Activated CD8-positive, alpha-beta T cell treated with anti-CD3 and anti-CD28 coated beads for 36 hours (primary cell): ENCODE measurements at regions not wholly inside any gene's neighbourhood (a gene's known extent, or its start where the extent isn't known, plus 50 kb on each side); places are given as distances from the start of the nearest gene placed in this dataset.

Experiments used
- ATAC-seq: fragments of 200-7000 bp; cut with Tn5 transposase; one replicate; pipeline ENCODE4 v1.10.0; 2021; ENCODE audit warnings: mild to moderate bottlenecking, moderate library complexity
- CTCF ChIA-PET: fragments of 350-600 bp; sonication (Branson Sonifier 250); formaldehyde crosslinking; loops from one replicate; lab custom pipeline; 2021; ENCODE audit warnings: antibody characterized with exemption; lab: Charles Lee
- POLR2A ChIA-PET: fragments of 350-600 bp; sonication (Branson Sonifier 250); formaldehyde crosslinking; loops from one replicate; lab custom pipeline; 2021; ENCODE audit warnings: antibody characterized with exemption; lab: Charles Lee
- DNase-seq: peaks from one replicate; pipeline ENCODE4 v3.0.0-alpha.2; 2020
- H3K27ac Mint-ChIP-seq: one replicate; pipeline ENCODE4 v1.8.0; 2021; ENCODE audit warnings: mild to moderate bottlenecking, mixed read lengths
- H3K27me3 Mint-ChIP-seq: one replicate; pipeline ENCODE4 v1.8.0; 2021; ENCODE audit warnings: mixed read lengths
- H3K36me3 Mint-ChIP-seq: one replicate; pipeline ENCODE4 v1.8.0; 2021; ENCODE audit warnings: low read depth, mixed read lengths
- H3K4me1 Mint-ChIP-seq: one replicate; pipeline ENCODE4 v1.8.0; 2021; ENCODE audit warnings: low read depth, mixed read lengths
- H3K4me3 Mint-ChIP-seq: one replicate; pipeline ENCODE4 v1.8.0; 2021; ENCODE audit warnings: mild to moderate bottlenecking, moderate library complexity, mixed read lengths
- H3K9me3 Mint-ChIP-seq: one replicate; pipeline ENCODE4 v1.8.0; 2021; ENCODE audit warnings: mixed read lengths
- CTCF ChIP-seq: fragments of 200-600 bp; IDR thresholded peaks from one replicate; pipeline ENCODE4 v1.8.0; 2022; ENCODE audit warnings: antibody characterized with exemption, mild to moderate bottlenecking
- intact Hi-C: fragments of 100-400 bp; cut with micrococcal nuclease; formaldehyde crosslinking; loops from one replicate; pipeline ENCODE4 v1.10.0; 2022

DNA sequence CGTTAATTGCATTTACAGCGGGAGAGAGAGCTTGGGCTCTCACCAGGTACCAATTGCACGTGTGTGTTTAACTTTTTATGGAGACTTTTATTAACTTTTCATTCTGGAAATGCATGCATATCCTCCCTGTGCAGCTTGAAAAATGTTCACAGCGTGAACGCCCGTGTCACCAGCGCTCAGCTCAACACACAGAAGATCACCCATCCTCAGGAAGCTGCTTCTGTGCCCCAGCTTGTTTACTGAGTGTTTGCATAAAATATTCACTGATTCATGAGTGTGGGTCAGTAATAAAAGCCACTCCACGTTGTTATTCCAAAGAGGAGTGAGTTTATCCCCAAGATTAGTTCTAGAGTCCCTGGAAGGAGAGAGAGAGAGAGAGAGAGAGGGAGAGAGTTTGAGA lies 75.5 kb upstream of the FZD10 start:
- CTCF ChIA-PET: interaction anchor here (0.8 to 1.1 kb wide), 3 partner anchors 10 to 39 kb away, joined by 3 read pairs; no protein-coding TSS in a partner anchor
- no peaks in the 10 kb centered on the region for H3K27me3 Mint-ChIP-seq
- DNase-seq (no peak), ATAC-seq (no peak)
- intact Hi-C loops: no loop called here
- H3K4me3 Mint-ChIP-seq: peak overlapping the region; percentile 34
- no peaks in the 10 kb centered on the region for H3K9me3 Mint-ChIP-seq
- peaks cover 22% of the 10 kb centered on the region for H3K4me1 Mint-ChIP-seq
- no peak overlapping the region for H3K27ac Mint-ChIP-seq
- TF ChIP-seq CTCF: no peak
- H3K36me3 Mint-ChIP-seq: no peaks in the 10 kb centered on the region
- POLR2A ChIA-PET: interaction anchor here (1.3 kb wide), 1 partner anchor 18 kb away, joined by 5 read pairs; no protein-coding TSS in a partner anchor

- Mint-ChIP-seq H3K27ac (no peak overlapping the region), H3K27me3 (no peaks in the 10 kb centered on the region), H3K4me3 (no peak overlapping the region), H3K9me3 (no peaks in the 10 kb centered on the region), H3K36me3 (no peaks in the 10 kb centered on the region), H3K4me1 (peaks cover 22% of the 10 kb centered on the region)
- ATAC-seq: peak; percentile 34
- intact Hi-C loops: no loop called here
- ChIA-PET POLR2A (interaction anchor here (1.3 kb wide), 1 partner anchor 19 kb away, joined by 5 read pairs; no protein-coding TSS in a partner anchor), CTCF (interaction anchor here (0.8 to 1.1 kb wide), 2 partner anchors 19 to 39 kb away, joined by 3 read pairs; no protein-coding TSS in a partner anchor)
- DNase-seq: peak; percentile 13
- no peak for TF ChIP-seq CTCF
Measured at GRCh38 chr12:130087222-130087621, 75.0 kb upstream of the FZD10 start.

- H3K27me3 Mint-ChIP-seq: no peaks in the 10 kb centered on the region
- no peak for TF ChIP-seq CTCF
- H3K27ac Mint-ChIP-seq: no peak overlapping the region
- DNase-seq (no peak), ATAC-seq (no peak)
- no peak overlapping the region for H3K4me3 Mint-ChIP-seq
- no peaks in the 10 kb centered on the region for H3K9me3 Mint-ChIP-seq
- ChIA-PET POLR2A (interaction anchor here (0.8 kb wide), 1 partner anchor 14 kb away, joined by 3 read pairs; no protein-coding TSS in a partner anchor), CTCF (no interaction called here)
- H3K4me1 Mint-ChIP-seq: peaks cover 22% of the 10 kb centered on the region
- H3K36me3 Mint-ChIP-seq: no peaks in the 10 kb centered on the region
- intact Hi-C loops: no loop called here
Measured at GRCh38 chr12:130088504-130088903, 73.8 kb upstream of the FZD10 start.

GRCh38 chr12:130090542-130090941 lies 71.7 kb upstream of the FZD10 start:
- no peak for TF ChIP-seq CTCF
- no peak for ATAC-seq
- POLR2A ChIA-PET: no interaction called here
- DNase-seq: no peak
- CTCF ChIA-PET: no interaction called here
- Mint-ChIP-seq H3K27me3 (no peaks in the 10 kb centered on the region), H3K4me1 (peaks cover 21% of the 10 kb centered on the region), H3K27ac (no peak overlapping the region), H3K9me3 (no peaks in the 10 kb centered on the region), H3K4me3 (no peak overlapping the region), H3K36me3 (no peaks in the 10 kb centered on the region)
- intact Hi-C loops: no loop called here

GRCh38 chr12:130093380-130093779 lies 68.9 kb upstream of the FZD10 start:
- intact Hi-C loops: no loop called here
- no peak for TF ChIP-seq CTCF
- H3K4me1 Mint-ChIP-seq: no peaks in the 10 kb centered on the region
- ChIA-PET POLR2A (no interaction called here), CTCF (no interaction called here)
- no peak overlapping the region for H3K4me3 Mint-ChIP-seq
- no peaks in the 10 kb centered on the region for H3K36me3 Mint-ChIP-seq
- no peaks in the 10 kb centered on the region for H3K27me3 Mint-ChIP-seq
- H3K27ac Mint-ChIP-seq: no peak overlapping the region
- no peaks in the 10 kb centered on the region for H3K9me3 Mint-ChIP-seq
- ATAC-seq (no peak), DNase-seq (no peak)
